SK-N-MC (cell line): ENCODE measurements at regions not wholly inside any gene's neighbourhood (a gene's known extent, or its start where the extent isn't known, plus 50 kb on each side); places are given as distances from the start of the nearest gene placed in this dataset.

ENCODE experiments used
- EZH2 ChIP-seq: fragments of 200-600 bp; sonication (generic); IDR thresholded peaks from one replicate; pipeline ENCODE4 v1.6.1; 2017; ENCODE audit warnings: antibody characterized with exemption
- FOXP2 ChIP-seq: optimal IDR thresholded peaks from 2 replicates; pipeline ENCODE3; 2011; ENCODE audit warnings: mild to moderate bottlenecking, moderate library complexity; ENCODE audit not compliant: insufficient read depth; ENCODE audit errors: extremely low read length, control extremely low read depth
- POLR2AphosphoS5 ChIP-seq: IDR thresholded peaks from 2 replicates; pipeline ENCODE4 v1.6.1; 2012; ENCODE audit warnings: mild to moderate bottlenecking, low read depth, low read length, borderline replicate concordance

DNA sequence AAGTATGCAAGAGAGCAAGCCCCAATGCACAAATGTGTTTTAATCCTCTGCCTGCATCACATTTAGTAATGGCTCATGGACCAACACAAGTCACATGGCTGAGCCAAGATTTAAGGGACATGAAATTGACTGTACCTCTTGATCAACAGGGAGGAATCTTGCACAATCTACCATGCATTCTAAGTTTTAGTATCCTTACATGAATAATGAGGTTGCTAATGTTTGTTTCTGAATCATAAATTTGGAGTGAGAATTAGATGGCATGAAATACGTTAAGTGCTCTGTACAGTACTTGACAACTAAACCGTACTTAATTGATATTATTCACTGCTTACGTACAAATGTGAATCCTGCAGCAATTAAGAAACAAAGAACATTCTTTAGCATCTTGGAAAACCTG, 553.8 kb upstream of the JAG1 start:
- TF ChIP-seq FOXP2 (no peak), POLR2AphosphoS5 (no peak), EZH2 (no peak)
